ENCODE measurements at regions not wholly inside any gene's neighbourhood (a gene's known extent, or its start where the extent isn't known, plus 50 kb on each side); places are given as distances from the start of the nearest gene placed in this dataset.

GRCh38 chr9:89994988-89995613 is 390.3 kb downstream of the GADD45G start:
- TF ChIP-seq EZH2 (IDR thresholded peaks at IDR 0.05) (no peak), POLR2AphosphoS5 (IDR thresholded peaks at IDR 0.05; ENCODE audit: borderline replicate concordance, low read depth, low read length) (no peak)
